HepG2 (cell line): ENCODE measurements at regions not wholly inside any gene's neighbourhood (a gene's known extent, or its start where the extent isn't known, plus 50 kb on each side); places are given as distances from the start of the nearest gene placed in this dataset.

Experiments
- ATAC-seq: fragments of 200-7000 bp; cut with Tn5 transposase; 3 replicates; pipeline ENCODE4 v1.9.1; 2020; ENCODE audit warnings: mild to moderate bottlenecking, moderate library complexity
- BruUV-seq: library from RNA; stranded (reverse); fragments of 400-500 nt; replicated peaks from 2 replicates; lab custom pipeline; 2021; lab: Mats Ljungman, UMichigan
- CTCF ChIA-PET: fragments of 300-600 bp; formaldehyde crosslinking; extraction: SDS; loops from one replicate; lab custom pipeline; 2021; ENCODE audit warnings: low total read pairs, inconsistent platforms, low intra/inter-chr PET ratio; lab: Yijun Ruan, JAX
- POLR2A ChIA-PET: fragments of 350-600 bp; sonication (Branson Sonifier 250); formaldehyde crosslinking; loops from one replicate; lab custom pipeline; 2020; ENCODE audit warnings: antibody characterized with exemption, inconsistent platforms; lab: Yijun Ruan, JAX
- DNase-seq: peaks from one replicate; pipeline ENCODE4 v3.0.0-alpha.2; 2015; ENCODE audit warnings: low spot score
- FAIRE-seq: peaks from 3 replicates; lab custom pipeline; 2011; peaks lifted over from hg19 to GRCh38; lab: Jason Lieb, UNC
- H2AFZ ChIP-seq: one replicate; pipeline ENCODE4 v1.6.1; 2011; ENCODE audit warnings: low read length, inconsistent platforms
- H3K27ac ChIP-seq: fragments of 300-600 bp; 3 replicates; pipeline ENCODE4 v1.8.0; 2011; ENCODE audit warnings: mixed run types, mild to moderate bottlenecking, mixed read lengths, low read length, inconsistent platforms; ENCODE audit not compliant: insufficient read depth; ENCODE audit errors: extremely low read length
- H3K27me3 ChIP-seq, 2 experiments: fragments of 200-600 bp in 1 of 2; 2 replicates in 1 of 2; 3 replicates in 1 of 2; pipeline versions ENCODE4 v1.6.0 to v1.8.0; 2011; ENCODE audit warnings: low read length in 2 of 2, mild to moderate bottlenecking in 2 of 2, moderate library complexity in 2 of 2, inconsistent platforms in 1 of 2; ENCODE audit not compliant: insufficient read depth in 2 of 2, control insufficient read depth in 1 of 2
- H3K36me3 ChIP-seq, 2 experiments: fragments of 200-600 bp in 1 of 2; replicated peaks in 1 of 2; 2 replicates in 1 of 2; 3 replicates in 1 of 2; pipeline versions ENCODE4 v1.5.1 to v1.8.0; 2011; ENCODE audit warnings: low read length in 2 of 2, inconsistent platforms in 1 of 2; ENCODE audit not compliant: insufficient read depth in 2 of 2, control insufficient read depth in 1 of 2
- H3K4me1 ChIP-seq: 2 replicates; pipeline ENCODE4 v1.5.1; 2012; ENCODE audit warnings: low read length, inconsistent platforms; ENCODE audit not compliant: insufficient read depth
- H3K4me2 ChIP-seq: 2 replicates; pipeline ENCODE4 v1.6.0; 2011; ENCODE audit warnings: low read depth, low read length, inconsistent platforms
- H3K4me3 ChIP-seq, 3 experiments: fragments of 200-600 bp in 1 of 3; sonication (generic), shearing (Covaris generic) in 1 of 3; replicated peaks in 1 of 3; 2 replicates each; pipeline ENCODE4 v1.5.1; 2011 to 2016; ENCODE audit warnings: low read length in 3 of 3, inconsistent platforms in 2 of 3, low read depth in 2 of 3, mild to moderate bottlenecking in 2 of 3, control low read depth in 1 of 3, mixed read lengths in 1 of 3; ENCODE audit not compliant: insufficient read depth in 1 of 3
- H3K79me2 ChIP-seq: one replicate; pipeline ENCODE4 v1.6.1; 2011; ENCODE audit warnings: low read length, inconsistent platforms; ENCODE audit not compliant: insufficient read depth
- H3K9ac ChIP-seq: 2 replicates; pipeline ENCODE4 v1.6.0; 2011; ENCODE audit warnings: mild to moderate bottlenecking, low read depth, low read length, inconsistent platforms; ENCODE audit not compliant: insufficient read depth
- H3K9me3 ChIP-seq: 2 replicates; pipeline ENCODE4 v1.5.1; 2012; ENCODE audit warnings: mild to moderate bottlenecking, low read length
- H4K20me1 ChIP-seq: 2 replicates; pipeline ENCODE4 v1.6.0; 2011; ENCODE audit warnings: inconsistent platforms, mild to moderate bottlenecking, low read length, moderate library complexity; ENCODE audit not compliant: insufficient read depth
- E2F1 ChIP-seq: sonication (generic); formaldehyde crosslinking; IDR thresholded peaks from 2 replicates; pipeline ENCODE4 v1.5.0; 2020; ENCODE audit warnings: missing genetic modification reagents
- FOXO4 ChIP-seq: sonication (generic); formaldehyde crosslinking; conservative IDR thresholded peaks from 2 replicates; pipeline ENCODE4 v1.8.1; 2023; ENCODE audit warnings: missing genetic modification reagents
- GABPA ChIP-seq, 2 experiments: IDR thresholded peaks; 2 replicates each; pipeline ENCODE4 v1.6.1; 2011 to 2016; ENCODE audit warnings: low read depth in 2 of 2, low read length in 1 of 2, missing biosample characterization in 1 of 2, missing genetic modification characterization in 1 of 2
- IRF1 ChIP-seq: sonication (generic); formaldehyde crosslinking; IDR thresholded peaks from 2 replicates; pipeline ENCODE4 v1.4.0; 2020; ENCODE audit warnings: low read depth, mild to moderate bottlenecking, missing genetic modification reagents
- MAZ ChIP-seq, 2 experiments: sonication (generic) in 1 of 2; formaldehyde crosslinking in 1 of 2; IDR thresholded peaks; 2 replicates each; pipeline versions ENCODE4 v1.5.0 to v1.6.1; 2012 to 2020; ENCODE audit warnings: low read depth in 2 of 2, mild to moderate bottlenecking in 2 of 2, borderline replicate concordance in 1 of 2, improper control_type of control experiment in 1 of 2, low read length in 1 of 2, missing genetic modification reagents in 1 of 2, moderate library complexity in 1 of 2
- PAXIP1 ChIP-seq: sonication (generic); formaldehyde crosslinking; conservative IDR thresholded peaks from 2 replicates; pipeline ENCODE4 v1.4.0; 2020; ENCODE audit warnings: mild to moderate bottlenecking, missing genetic modification reagents, moderate library complexity
- REPIN1 ChIP-seq: sonication (generic); formaldehyde crosslinking; IDR thresholded peaks from 2 replicates; pipeline ENCODE4 v1.8.0; 2022; ENCODE audit warnings: missing genetic modification reagents, low read depth, mild to moderate bottlenecking, borderline replicate concordance
- TGIF2 ChIP-seq: IDR thresholded peaks from 2 replicates; pipeline ENCODE4 v1.6.1; 2016; ENCODE audit warnings: control low read depth, missing compliant biosample characterization
- ZBTB25 ChIP-seq: IDR thresholded peaks from 2 replicates; pipeline ENCODE4 v1.6.1; 2018; ENCODE audit warnings: missing genetic modification reagents
- ZBTB4 ChIP-seq: sonication (generic); formaldehyde crosslinking; IDR thresholded peaks from 2 replicates; pipeline ENCODE4 v1.4.0; 2020; ENCODE audit warnings: missing genetic modification reagents, mild to moderate bottlenecking, borderline replicate concordance
- ZSCAN20 ChIP-seq: sonication (generic); formaldehyde crosslinking; IDR thresholded peaks from 2 replicates; pipeline ENCODE4 v1.4.0; 2020; ENCODE audit warnings: missing genetic modification reagents, mild to moderate bottlenecking, borderline replicate concordance
- WGBS: methylation state at CpG from one replicate; pipeline ENCODE4 v1.1.6; 2017; ENCODE audit warnings: low lambda C conversion rate; 5-methylcytosine and 5-hydroxymethylcytosine counted together
- in situ Hi-C: cut with HindIII; loops from 2 replicates; pipeline ENCODE4 v1.10.0; 2017; ENCODE audit warnings: low pct_unique_long_range_greater_than_20kb; ENCODE audit not compliant: extremely low pct_ligation_motif_present
- intact Hi-C: fragments of 100-400 bp; cut with micrococcal nuclease; formaldehyde crosslinking; loops from one replicate; pipeline ENCODE4 v1.10.0; 2022; ENCODE audit not compliant: unreplicated experiment

- no peak for ATAC-seq
- Histone ChIP-seq H3K4me1 (no peaks in the 10 kb centered on the region), H3K4me3 (no peak overlapping the region), H3K9me3 (no peaks in the 10 kb centered on the region), H3K27me3 (no peaks in the 10 kb centered on the region), H3K79me2 (no peaks in the 10 kb centered on the region), H2AFZ (no peak overlapping the region), H3K27ac (no peak overlapping the region), H3K4me2 (no peak overlapping the region), H4K20me1 (no peaks in the 10 kb centered on the region), H3K36me3 (no peaks in the 10 kb centered on the region), H3K9ac (no peak overlapping the region)
- 1% methylated on average over 3 of the region's 3 CpGs for WGBS
- no TSS peak for BruUV-seq
- ChIA-PET POLR2A (no interaction called here), CTCF (interaction anchor here (2.0 kb wide), 1 partner anchor 349 kb away, joined by 18 read pairs; no protein-coding TSS in a partner anchor)
- in situ Hi-C loops = loop anchor here (25.0 kb wide), 1 partner anchor 353 kb away; no protein-coding TSS in a partner anchor
- no peak for DNase-seq
- FAIRE-seq = no peak
- intact Hi-C loops = no loop called here
- no peak for TF ChIP-seq ZSCAN20 (CRISPR knock-in tag)
- no peak for TF ChIP-seq PAXIP1 (CRISPR knock-in tag)
- no peak for TF ChIP-seq GABPA (IDR thresholded peaks at IDR 0.05; ENCODE audit: low read depth, low read length)
- TF ChIP-seq GABPA (CRISPR knock-in tag; IDR thresholded peaks at IDR 0.05; ENCODE audit: low read depth) = no peak
- no peak for TF ChIP-seq ZBTB25 (CRISPR knock-in tag)
- no peak for TF ChIP-seq IRF1 (CRISPR knock-in tag)
- TF ChIP-seq FOXO4 (CRISPR knock-in tag) = no peak
- no peak for TF ChIP-seq ZBTB4
- no peak for TF ChIP-seq MAZ (IDR thresholded peaks at IDR 0.05; ENCODE audit: borderline replicate concordance, low read depth, low read length)
- TF ChIP-seq MAZ (CRISPR knock-in tag; IDR thresholded peaks at IDR 0.05; ENCODE audit: low read depth) = no peak
- no peak for TF ChIP-seq TGIF2 (CRISPR knock-in tag)
- TF ChIP-seq E2F1 (CRISPR knock-in tag) = no peak
- no peak for TF ChIP-seq REPIN1 (CRISPR knock-in tag)
Observed at GRCh38 chr1:233790121-233790520, 114.4 kb upstream of the SLC35F3 start.
